Astrocyte of the hippocampus (primary cell): ENCODE measurements at regions not wholly inside any gene's neighbourhood (a gene's known extent, or its start where the extent isn't known, plus 50 kb on each side); places are given as distances from the start of the nearest gene placed in this dataset.
"Not testable (repeated sequence)": the region's sequence is repeated elsewhere in the genome, so short reads cannot be mapped to it uniquely, and the experiment has no call there.

ENCODE experiments used
- DNase-seq: peaks from one replicate; pipeline ENCODE4 v3.0.0; 2011; ENCODE audit warnings: low read depth, low spot score

GRCh38 chr5:30384171-30384570, 809.3 kb upstream of the CDH6 start:
- DNase-seq = no peak

DNA sequence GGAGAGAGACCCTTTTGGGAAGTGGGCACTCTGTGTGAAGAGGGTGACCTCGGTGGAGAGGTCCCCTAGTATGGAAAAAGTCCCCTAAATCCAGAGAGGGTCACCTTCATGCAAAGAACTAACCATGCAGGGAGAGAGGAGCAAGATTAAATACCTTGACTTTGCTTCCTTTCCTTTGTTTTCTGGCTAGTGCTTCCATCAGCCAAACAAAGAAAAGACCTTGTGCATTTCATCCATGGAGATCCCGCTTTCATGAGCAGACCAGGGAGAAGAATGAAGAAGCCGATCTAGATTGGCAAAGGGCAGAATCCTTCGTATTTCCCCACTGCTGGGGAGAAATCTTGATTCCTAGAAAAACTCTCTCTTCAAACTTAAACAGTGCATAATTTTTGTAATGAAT, 813.3 kb upstream of the CDH6 start:
- no peak for DNase-seq

- no peak for DNase-seq
Measured at GRCh38 chr5:30376848-30377247, 816.6 kb upstream of the CDH6 start.

DNA sequence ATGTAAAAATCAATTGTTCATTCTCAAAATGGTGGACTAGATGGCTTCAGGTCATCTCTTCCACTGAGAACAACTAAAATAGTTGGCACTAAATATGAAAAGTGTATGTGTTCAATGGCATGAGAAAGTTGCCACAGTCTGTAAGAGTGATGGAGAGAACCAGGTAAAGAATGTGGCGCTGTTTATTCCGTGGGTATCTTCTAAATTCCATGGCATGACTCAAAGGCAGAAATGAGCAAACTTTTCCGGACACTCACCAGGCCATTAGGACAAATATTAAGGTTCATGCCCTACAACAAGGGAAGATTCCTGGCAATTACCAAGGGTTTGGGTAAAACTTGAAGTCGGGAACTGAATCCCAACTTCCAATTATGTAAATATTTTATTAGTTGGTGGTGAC, 825.4 kb upstream of the CDH6 start:
- peak; percentile 8 for DNase-seq

DNA sequence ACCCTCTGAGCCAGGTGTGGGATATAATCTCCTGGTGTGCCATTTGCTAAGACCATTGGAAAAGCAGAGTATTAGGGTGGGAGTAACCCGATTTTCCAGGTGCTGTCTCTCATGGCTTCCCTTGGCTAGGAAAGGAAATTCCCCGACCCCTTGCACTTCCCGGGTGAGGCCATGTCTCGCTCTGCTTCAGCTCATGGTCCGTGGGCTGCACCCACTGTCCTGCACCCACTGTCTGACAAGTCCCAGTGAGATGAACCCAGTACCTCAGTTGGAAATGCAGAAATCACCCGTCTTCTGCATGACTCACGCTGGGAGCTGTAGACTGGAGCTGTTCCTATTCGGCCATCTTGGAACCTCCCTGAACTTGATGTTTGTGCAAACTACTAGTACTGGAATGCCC, 828.5 kb upstream of the CDH6 start:
- DNase-seq = not testable (repeated sequence)

- DNase-seq = no peak
Measured at GRCh38 chr5:30357371-30357770, 836.1 kb upstream of the CDH6 start.

GRCh38 chr5:30355675-30356074, 837.8 kb upstream of the CDH6 start:
- DNase-seq = no peak

GRCh38 chr5:30347858-30348257, 845.6 kb upstream of the CDH6 start:
- no peak for DNase-seq

DNA sequence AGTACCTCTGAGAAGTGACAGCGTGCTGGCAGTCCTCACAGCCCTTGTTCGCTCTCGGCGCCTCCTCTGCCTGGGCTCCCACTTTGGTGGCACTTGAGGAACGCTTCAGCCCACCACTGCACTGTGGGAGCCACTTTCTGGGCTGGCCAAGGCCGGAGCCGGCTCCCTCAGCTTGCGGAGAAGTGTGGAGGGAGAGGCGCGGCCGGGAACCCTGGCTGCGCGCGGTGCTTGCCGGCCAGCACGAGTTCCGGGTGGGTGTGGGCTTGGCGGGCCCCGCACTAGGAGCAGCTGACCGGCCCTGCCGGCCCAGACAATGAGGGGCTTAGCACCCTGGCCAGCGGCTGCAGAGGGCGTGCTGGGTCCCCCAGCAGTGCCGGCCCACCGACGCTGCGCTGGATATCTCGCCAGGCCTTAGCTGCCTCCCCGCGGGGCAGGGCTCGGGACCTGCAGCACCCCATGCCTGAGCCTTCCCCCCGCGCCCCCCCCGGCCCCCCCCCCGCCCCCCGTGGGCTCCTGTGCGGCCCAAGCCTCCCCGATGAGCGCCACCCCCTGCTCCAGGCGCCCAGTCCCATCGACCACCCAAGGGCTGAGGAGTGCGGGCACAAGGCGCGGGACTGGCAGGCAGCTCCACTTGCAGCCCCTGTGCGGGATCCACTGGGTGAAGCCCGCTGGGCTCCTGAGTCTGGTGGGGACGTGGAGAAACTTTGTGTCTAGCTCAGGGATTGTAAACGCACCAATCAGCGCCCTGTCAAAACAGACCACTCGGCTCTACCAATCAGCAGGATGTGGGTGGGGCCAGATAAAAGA, 847.7 kb upstream of the CDH6 start:
- not testable (repeated sequence) for DNase-seq

DNA sequence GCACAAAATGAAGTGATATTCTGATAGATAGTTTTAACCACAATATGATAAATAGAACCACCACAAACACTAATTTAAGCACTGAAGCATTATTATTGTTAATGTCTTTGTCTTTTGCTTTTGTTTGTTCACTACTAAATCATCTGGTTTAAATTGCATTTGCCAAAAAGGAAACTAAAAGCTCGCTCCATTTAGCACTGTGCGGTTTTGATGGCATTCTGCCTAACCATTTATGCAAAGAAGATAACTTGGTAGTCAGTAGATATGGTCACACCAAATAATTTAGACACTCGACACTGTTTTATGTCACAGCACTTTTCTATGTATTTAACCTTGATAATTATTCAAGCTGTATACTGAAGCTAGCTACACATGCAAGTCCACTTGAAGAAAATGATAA, 849.8 kb upstream of the CDH6 start:
- peak; percentile 15 for DNase-seq

- no peak for DNase-seq
Measured at GRCh38 chr5:30341466-30341865, 852.0 kb upstream of the CDH6 start.

DNA sequence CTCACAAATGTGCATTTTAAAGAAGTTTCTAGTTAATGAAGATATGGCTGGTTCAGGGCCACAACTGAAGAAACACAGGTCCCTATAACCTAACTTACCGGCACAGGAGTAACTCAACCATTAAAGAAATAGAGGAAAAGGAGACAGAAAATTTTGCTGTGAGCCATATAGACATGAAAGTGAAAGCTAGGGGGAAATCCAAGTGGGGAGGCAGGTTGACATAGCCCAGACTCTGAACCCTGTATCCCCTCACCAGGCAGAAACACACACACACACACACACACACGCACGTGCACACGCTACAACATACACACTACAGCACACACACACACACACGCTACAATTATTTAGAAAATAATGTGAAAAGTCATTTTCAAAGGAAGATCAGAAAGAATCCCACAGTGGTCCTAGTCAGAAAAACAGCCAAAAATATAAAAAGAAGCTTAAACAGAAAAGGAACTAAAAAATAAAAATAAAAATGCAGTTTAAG, 856.4 kb upstream of the CDH6 start:
- DNase-seq = no peak

- no peak for DNase-seq
Measured at GRCh38 chr5:30331534-30331933, 862.0 kb upstream of the CDH6 start.

- DNase-seq = no peak
Measured at GRCh38 chr5:30325795-30326194, 867.7 kb upstream of the CDH6 start.

DNA sequence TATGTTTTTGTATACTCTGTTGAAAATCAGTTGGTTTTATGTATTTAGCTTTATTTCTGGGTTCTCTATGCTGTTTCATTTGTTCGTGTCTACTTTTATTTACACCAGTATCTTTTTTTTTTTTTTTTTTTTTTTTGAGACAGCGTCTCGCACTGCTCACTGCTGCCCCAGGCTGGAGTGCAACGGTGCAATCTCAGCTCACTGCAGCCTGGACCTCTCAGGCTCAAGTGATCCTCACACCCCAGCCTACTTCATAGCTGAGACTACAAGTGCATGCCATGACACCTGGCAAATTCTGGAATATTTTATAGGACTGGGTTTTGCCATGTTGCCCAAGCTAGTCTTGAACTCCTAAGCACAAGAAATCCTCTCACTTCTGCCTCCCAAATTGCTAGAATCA, 869.4 kb upstream of the CDH6 start:
- no peak for DNase-seq

- no peak for DNase-seq
Measured at GRCh38 chr5:30287890-30288289, 905.6 kb upstream of the CDH6 start.

DNA sequence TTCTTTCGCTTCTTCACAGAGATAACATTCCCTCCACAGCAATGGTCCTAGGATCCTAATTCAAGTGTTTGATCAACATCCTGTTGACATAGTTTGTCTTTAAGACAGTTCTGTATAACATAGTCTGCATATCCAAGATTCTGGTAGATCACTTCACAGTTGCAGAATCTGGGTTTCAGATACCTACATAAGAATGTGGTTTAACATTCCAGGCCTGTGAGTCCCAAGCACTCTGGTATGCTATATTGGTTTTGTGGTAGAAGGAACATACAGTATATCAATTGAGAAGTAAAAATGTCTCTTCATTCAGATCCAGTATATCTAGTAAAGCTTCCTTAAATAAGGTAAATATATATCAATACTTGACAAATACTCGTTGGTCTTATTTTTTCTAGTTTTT, 914.2 kb upstream of the CDH6 start:
- DNase-seq = peak; percentile 59

GRCh38 chr5:30267026-30267425, 926.5 kb upstream of the CDH6 start:
- no peak for DNase-seq

- DNase-seq = no peak
Measured at GRCh38 chr5:30239331-30240022, 954.0 kb upstream of the CDH6 start.

DNA sequence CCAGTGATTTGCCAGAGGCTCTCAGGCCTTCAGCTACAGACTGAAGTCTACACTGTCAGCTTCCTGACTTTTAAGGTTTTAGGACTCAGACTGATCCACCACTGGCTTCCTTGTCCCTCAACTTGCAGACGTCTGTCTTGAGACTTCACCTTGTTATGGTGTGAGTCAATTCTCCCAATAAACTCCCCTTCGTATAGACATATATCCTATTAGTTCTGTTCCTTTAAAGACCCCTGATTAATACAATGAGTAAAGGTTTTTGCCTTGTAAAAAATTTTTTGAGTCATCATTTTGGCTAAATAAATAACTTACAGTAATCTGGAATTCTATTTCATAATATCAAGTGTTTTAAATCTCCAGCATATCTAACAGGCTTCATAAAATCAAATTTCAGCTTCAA, 956.3 kb upstream of the CDH6 start:
- no peak for DNase-seq

GRCh38 chr5:30209755-30210154, 983.7 kb upstream of the CDH6 start:
- no peak for DNase-seq

- no peak for DNase-seq
Measured at GRCh38 chr5:30197662-30198061, 995.8 kb upstream of the CDH6 start.

- DNase-seq = no peak
Measured at GRCh38 chr5:30195036-30195435, 998.5 kb upstream of the CDH6 start.
